ENCODE measurements at regions not wholly inside any gene's neighbourhood (a gene's known extent, or its start where the extent isn't known, plus 50 kb on each side); places are given as distances from the start of the nearest gene placed in this dataset.

DNA sequence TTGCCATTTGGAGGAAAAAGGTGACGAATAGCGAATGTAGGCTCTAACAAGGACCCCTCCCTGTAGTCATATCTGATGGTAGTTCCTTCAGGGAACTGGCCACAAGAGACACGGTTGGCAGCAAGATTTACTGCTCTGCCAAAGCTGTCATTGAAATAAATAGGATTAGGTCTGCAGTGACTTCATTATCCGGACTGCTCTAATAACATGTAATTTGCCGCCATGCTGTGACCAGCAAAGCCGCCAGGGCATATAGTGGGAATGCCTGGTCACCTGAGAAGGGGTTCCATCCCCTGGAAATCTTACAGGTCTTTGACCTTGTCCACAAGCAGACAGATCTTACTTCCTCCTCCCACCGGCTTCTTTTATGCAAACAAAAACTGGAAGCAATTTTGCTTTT, 59.4 kb upstream of the LAPTM4A start:
- no peak for DNase-seq

GRCh38 chr2:20110383-20110782, 59.0 kb upstream of the LAPTM4A start:
- no peak for DNase-seq

DNA sequence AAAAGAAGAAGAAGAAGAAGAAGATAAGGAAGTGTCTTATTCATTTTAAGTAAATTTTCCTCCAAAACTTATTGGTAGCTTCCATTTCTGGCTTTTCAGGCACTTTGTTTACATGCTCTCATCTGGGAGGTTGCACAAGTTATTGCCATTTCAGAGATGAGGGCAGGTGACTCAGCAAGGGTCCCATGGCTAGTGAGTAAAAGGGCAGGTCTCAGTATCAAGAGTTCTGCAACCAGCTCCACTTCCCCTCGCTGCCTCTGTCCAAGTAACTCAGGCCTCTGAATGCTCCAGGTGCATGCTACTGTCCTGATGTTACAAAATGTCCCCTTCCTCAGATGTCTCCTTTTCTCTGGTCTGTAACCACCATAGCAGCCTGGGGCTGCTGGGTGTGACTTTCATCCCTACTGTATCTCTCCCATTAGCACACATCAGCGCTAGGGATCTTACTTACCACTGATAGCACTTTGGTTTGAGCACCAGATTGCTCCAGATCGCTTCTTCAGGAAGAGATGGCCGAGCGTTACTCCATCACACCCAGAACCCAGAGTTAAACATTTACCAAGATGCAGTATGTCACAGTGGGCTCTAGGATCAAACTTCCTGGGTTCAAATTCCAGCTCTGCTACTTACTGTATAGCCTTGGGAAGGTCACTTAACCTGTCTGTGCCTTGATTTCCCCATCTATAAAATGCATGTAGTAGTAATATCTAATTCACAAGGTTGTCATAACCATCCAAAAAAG, 57.4 kb upstream of the LAPTM4A start:
- DNase-seq = no peak

GRCh38 chr2:20107776-20108175, 56.3 kb upstream of the LAPTM4A start:
- no peak for DNase-seq

GRCh38 chr2:20107352-20107751, 55.9 kb upstream of the LAPTM4A start:
- no peak for DNase-seq

DNA sequence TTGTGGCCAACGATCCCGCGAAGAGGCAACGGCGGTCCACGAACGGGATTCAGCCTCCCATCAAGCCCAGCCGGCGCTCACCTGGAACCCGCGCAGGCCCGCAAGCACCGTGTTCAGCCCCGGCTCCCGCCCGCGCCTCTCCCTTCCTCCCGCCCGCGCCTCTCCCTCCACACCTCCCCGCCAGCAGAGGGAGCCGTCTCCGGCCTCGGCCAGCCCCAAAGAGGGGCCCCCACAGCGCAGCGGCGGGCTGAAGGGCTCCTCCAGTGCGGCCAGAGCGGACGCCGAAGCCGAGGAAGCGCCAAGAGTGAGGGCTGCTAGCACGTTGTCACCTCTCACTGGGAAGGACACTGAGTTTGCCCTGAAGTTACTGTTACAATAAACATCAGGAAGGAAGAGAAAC, 55.3 kb upstream of the LAPTM4A start:
- no peak for DNase-seq

GRCh38 chr2:20104900-20105545, 53.6 kb upstream of the LAPTM4A start:
- DNase-seq = no peak

DNA sequence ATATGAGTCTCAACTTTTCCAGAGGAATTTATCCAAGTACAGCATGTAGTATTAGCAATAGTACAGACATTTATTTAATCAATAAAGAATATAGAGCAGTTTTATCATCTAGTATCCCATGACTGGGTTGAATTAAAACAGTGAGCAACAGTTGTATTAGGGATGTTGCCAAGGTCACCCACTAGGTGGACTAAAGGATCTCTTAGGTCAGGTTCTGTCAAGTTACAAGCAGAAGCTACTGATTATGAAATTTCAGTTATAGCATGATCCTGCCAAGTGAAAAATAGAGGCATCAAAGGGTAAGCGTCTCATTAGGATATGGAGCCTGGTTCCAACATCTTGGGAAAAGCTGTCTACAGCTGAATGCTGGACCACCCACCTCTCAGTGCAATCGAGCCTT, 52.1 kb upstream of the LAPTM4A start:
- DNase-seq = peak; percentile 46

Measured in fibroblast of skin of back (primary cell).